ENCODE measurements at regions not wholly inside any gene's neighbourhood (a gene's known extent, or its start where the extent isn't known, plus 50 kb on each side); places are given as distances from the start of the nearest gene placed in this dataset.
"Not testable (repeated sequence)": the region's sequence is repeated elsewhere in the genome, so short reads cannot be mapped to it uniquely, and the experiment has no call there.

DNA sequence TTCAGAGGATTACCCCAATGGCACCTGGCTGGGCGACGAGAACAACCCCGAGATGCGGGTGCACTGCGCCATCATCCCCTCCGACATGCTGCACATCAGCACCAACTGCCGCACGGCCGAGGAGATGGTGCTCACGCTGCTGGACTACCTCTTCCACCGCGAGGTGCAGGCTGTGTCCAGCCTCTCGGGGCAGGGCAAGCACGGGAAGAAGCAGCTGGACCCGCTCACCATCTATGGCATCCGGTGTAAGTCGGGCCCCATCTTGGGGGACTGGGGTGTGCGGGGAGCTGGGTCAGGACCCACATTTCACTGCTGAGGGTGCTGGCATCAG, 94.2 kb downstream of the NPIPB11 start:
- TF ChIP-seq EZH2phosphoT487 (IDR thresholded peaks at IDR 0.05; ENCODE audit: borderline replicate concordance): not testable (repeated sequence)
- TF ChIP-seq, protein P1, sequence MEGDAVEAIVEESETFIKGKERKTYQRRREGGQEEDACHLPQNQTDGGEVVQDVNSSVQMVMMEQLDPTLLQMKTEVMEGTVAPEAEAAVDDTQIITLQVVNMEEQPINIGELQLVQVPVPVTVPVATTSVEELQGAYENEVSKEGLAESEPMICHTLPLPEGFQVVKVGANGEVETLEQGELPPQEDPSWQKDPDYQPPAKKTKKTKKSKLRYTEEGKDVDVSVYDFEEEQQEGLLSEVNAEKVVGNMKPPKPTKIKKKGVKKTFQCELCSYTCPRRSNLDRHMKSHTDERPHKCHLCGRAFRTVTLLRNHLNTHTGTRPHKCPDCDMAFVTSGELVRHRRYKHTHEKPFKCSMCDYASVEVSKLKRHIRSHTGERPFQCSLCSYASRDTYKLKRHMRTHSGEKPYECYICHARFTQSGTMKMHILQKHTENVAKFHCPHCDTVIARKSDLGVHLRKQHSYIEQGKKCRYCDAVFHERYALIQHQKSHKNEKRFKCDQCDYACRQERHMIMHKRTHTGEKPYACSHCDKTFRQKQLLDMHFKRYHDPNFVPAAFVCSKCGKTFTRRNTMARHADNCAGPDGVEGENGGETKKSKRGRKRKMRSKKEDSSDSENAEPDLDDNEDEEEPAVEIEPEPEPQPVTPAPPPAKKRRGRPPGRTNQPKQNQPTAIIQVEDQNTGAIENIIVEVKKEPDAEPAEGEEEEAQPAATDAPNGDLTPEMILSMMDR (conservative IDR thresholded peaks at IDR 0.05; ENCODE audit: low read length): not testable (repeated sequence)

Measured in Loucy (cell line).